ENCODE measurements at regions not wholly inside any gene's neighbourhood (a gene's known extent, or its start where the extent isn't known, plus 50 kb on each side); places are given as distances from the start of the nearest gene placed in this dataset.

DNA sequence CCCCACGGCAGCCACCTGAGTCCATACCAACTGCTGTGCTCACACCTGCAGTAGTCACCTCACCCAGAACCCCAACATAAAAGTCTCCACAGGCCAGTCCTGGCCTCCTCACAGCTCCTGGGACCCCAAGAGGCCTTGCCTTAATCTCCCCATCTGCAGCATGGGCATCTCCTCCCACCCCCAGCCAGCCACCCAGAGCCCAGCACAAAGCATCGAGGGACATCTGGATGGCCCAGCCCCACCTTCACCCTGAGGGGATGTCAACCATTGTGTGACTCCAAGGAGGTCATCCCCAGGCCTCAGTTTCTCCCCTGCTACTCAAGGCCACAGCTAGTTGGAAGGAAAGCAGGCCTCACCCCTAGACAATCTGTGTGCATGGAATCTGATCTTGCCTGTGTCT lies 1775.3 kb downstream of the TP53TG3F start:
- TF ChIP-seq, protein P1, sequence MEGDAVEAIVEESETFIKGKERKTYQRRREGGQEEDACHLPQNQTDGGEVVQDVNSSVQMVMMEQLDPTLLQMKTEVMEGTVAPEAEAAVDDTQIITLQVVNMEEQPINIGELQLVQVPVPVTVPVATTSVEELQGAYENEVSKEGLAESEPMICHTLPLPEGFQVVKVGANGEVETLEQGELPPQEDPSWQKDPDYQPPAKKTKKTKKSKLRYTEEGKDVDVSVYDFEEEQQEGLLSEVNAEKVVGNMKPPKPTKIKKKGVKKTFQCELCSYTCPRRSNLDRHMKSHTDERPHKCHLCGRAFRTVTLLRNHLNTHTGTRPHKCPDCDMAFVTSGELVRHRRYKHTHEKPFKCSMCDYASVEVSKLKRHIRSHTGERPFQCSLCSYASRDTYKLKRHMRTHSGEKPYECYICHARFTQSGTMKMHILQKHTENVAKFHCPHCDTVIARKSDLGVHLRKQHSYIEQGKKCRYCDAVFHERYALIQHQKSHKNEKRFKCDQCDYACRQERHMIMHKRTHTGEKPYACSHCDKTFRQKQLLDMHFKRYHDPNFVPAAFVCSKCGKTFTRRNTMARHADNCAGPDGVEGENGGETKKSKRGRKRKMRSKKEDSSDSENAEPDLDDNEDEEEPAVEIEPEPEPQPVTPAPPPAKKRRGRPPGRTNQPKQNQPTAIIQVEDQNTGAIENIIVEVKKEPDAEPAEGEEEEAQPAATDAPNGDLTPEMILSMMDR (IDR thresholded peaks at IDR 0.05), result no peak
- TF ChIP-seq, protein P2, sequence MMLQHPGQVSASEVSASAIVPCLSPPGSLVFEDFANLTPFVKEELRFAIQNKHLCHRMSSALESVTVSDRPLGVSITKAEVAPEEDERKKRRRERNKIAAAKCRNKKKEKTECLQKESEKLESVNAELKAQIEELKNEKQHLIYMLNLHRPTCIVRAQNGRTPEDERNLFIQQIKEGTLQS (CRISPR knock-in tag; conservative IDR thresholded peaks at IDR 0.05), result no peak
- TF ChIP-seq, protein P3, sequence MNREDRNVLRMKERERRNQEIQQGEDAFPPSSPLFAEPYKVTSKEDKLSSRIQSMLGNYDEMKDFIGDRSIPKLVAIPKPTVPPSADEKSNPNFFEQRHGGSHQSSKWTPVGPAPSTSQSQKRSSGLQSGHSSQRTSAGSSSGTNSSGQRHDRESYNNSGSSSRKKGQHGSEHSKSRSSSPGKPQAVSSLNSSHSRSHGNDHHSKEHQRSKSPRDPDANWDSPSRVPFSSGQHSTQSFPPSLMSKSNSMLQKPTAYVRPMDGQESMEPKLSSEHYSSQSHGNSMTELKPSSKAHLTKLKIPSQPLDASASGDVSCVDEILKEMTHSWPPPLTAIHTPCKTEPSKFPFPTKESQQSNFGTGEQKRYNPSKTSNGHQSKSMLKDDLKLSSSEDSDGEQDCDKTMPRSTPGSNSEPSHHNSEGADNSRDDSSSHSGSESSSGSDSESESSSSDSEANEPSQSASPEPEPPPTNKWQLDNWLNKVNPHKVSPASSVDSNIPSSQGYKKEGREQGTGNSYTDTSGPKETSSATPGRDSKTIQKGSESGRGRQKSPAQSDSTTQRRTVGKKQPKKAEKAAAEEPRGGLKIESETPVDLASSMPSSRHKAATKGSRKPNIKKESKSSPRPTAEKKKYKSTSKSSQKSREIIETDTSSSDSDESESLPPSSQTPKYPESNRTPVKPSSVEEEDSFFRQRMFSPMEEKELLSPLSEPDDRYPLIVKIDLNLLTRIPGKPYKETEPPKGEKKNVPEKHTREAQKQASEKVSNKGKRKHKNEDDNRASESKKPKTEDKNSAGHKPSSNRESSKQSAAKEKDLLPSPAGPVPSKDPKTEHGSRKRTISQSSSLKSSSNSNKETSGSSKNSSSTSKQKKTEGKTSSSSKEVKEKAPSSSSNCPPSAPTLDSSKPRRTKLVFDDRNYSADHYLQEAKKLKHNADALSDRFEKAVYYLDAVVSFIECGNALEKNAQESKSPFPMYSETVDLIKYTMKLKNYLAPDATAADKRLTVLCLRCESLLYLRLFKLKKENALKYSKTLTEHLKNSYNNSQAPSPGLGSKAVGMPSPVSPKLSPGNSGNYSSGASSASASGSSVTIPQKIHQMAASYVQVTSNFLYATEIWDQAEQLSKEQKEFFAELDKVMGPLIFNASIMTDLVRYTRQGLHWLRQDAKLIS (CRISPR knock-in tag; IDR thresholded peaks at IDR 0.05; ENCODE audit: borderline replicate concordance), result no peak

All from WTC11 (cell line).